ENCODE measurements at regions not wholly inside any gene's neighbourhood (a gene's known extent, or its start where the extent isn't known, plus 50 kb on each side); places are given as distances from the start of the nearest gene placed in this dataset.
A peak's percentile ranks its signal among the peaks of the same experiment; 100 is the strongest.

- no peak for DNase-seq
Observed at GRCh38 chr13:33373624-33374023, 88.1 kb upstream of the STARD13 start.

- no peak for DNase-seq
Observed at GRCh38 chr13:33375421-33375820, 89.9 kb upstream of the STARD13 start.

GRCh38 chr13:33376212-33376611 is 90.7 kb upstream of the STARD13 start:
- DNase-seq, result no peak

GRCh38 chr13:33377411-33377810 is 91.9 kb upstream of the STARD13 start:
- no peak for DNase-seq

- no peak for DNase-seq
Observed at GRCh38 chr13:33377825-33378224, 92.3 kb upstream of the STARD13 start.

GRCh38 chr13:33379608-33380007 is 94.1 kb upstream of the STARD13 start:
- DNase-seq, result no peak

- DNase-seq, result no peak
Observed at GRCh38 chr13:33380487-33381079, 95.0 kb upstream of the STARD13 start.

- DNase-seq, result no peak
Observed at GRCh38 chr13:33381180-33381579, 95.6 kb upstream of the STARD13 start.

GRCh38 chr13:33381906-33382305 is 96.4 kb upstream of the STARD13 start:
- DNase-seq, result no peak

GRCh38 chr13:33383724-33384577 is 98.4 kb upstream of the STARD13 start:
- no peak for DNase-seq

GRCh38 chr13:33388286-33388998 is 102.9 kb upstream of the STARD13 start:
- DNase-seq, result no peak

GRCh38 chr13:33392794-33393405 is 107.3 kb upstream of the STARD13 start:
- no peak for DNase-seq

GRCh38 chr13:33394294-33394932 is 108.9 kb upstream of the STARD13 start:
- no peak for DNase-seq

GRCh38 chr13:33401238-33401637 is 115.7 kb upstream of the STARD13 start:
- no peak for DNase-seq

GRCh38 chr13:33402975-33403374 is 117.4 kb upstream of the STARD13 start:
- no peak for DNase-seq

- no peak for DNase-seq
Observed at GRCh38 chr13:33403807-33404362, 118.3 kb upstream of the STARD13 start.

GRCh38 chr13:33405371-33405770 is 119.8 kb upstream of the STARD13 start:
- no peak for DNase-seq

- peak; percentile 17 for DNase-seq
Observed at GRCh38 chr13:33409673-33410510, 124.3 kb upstream of the STARD13 start.

- DNase-seq, result no peak
Observed at GRCh38 chr13:33410619-33411018, 125.1 kb upstream of the STARD13 start.

- no peak for DNase-seq
Observed at GRCh38 chr13:33411312-33411711, 125.8 kb upstream of the STARD13 start.

GRCh38 chr13:33415822-33416221 is 130.3 kb upstream of the STARD13 start:
- DNase-seq, result no peak

Data from suppressor macrophage treated with lipopolysaccharide for 4 hours (primary cell).